ENCODE measurements at regions not wholly inside any gene's neighbourhood (a gene's known extent, or its start where the extent isn't known, plus 50 kb on each side); places are given as distances from the start of the nearest gene placed in this dataset.

- Histone ChIP-seq H3K27me3 (no peaks in the 10 kb centered on the region), H3K27ac (no peak overlapping the region), H3K36me3 (no peaks in the 10 kb centered on the region), H3K4me1 (peaks cover 0 to 8% (median 0%) of the 10 kb centered on the region in 4 donors), H3K4me3 (no peak overlapping the region), H3K9me3 (no peaks in the 10 kb centered on the region)
- 66% methylated on average over 2 of the region's 2 CpGs for WGBS (ENCODE audit: insufficient coverage, low coverage, low lambda C conversion rate, missing lambda C conversion rate)
- no peak for TF ChIP-seq POLR2A (IDR thresholded peaks at IDR 0.05)
- no peak for TF ChIP-seq CTCF (IDR thresholded peaks at IDR 0.05)
- ATAC-seq (no peak), DNase-seq (no peak)
- intact Hi-C loops (cut with DNase I): no loop called here
These were observed 51.4 kb upstream of the TMCC3 start for GRCh38 chr12:94701711-94702110.

GRCh38 chr12:94700662-94701061 lies 50.3 kb upstream of the TMCC3 start:
- Histone ChIP-seq H3K9me3 (no peaks in the 10 kb centered on the region), H3K27ac (no peak overlapping the region), H3K27me3 (no peaks in the 10 kb centered on the region), H3K4me1 (peaks cover 0 to 8% (median 0%) of the 10 kb centered on the region in 4 donors), H3K4me3 (no peak overlapping the region), H3K36me3 (no peaks in the 10 kb centered on the region)
- WGBS (ENCODE audit: insufficient coverage, low coverage, low lambda C conversion rate, missing lambda C conversion rate): 80% methylated on average over 1 of the region's 2 CpGs
- DNase-seq: no peak
- intact Hi-C loops (cut with DNase I): no loop called here
- no peak for ATAC-seq
- TF ChIP-seq POLR2A (IDR thresholded peaks at IDR 0.05) (no peak), CTCF (IDR thresholded peaks at IDR 0.05) (no peak)

MicroRNAs encoded in the stretch of these regions (microRNA counts, 767-probe panel; counts per million panel counts)
- 237 counts per million for microRNA hsa-miR-492
